ENCODE measurements at regions not wholly inside any gene's neighbourhood (a gene's known extent, or its start where the extent isn't known, plus 50 kb on each side); places are given as distances from the start of the nearest gene placed in this dataset.

- H3K4me1 ChIP-seq, result no peaks in the 10 kb centered on the region
- intact Hi-C loops (cut with DNase I), result no loop called here
- TF ChIP-seq CTCF (IDR thresholded peaks at IDR 0.05) (no peak), POLR2A (IDR thresholded peaks at IDR 0.05) (no peak)
- H3K27me3 ChIP-seq, result no peaks in the 10 kb centered on the region
- no peak overlapping the region for H3K4me3 ChIP-seq
- ATAC-seq (no peak), DNase-seq (no peak)
- no peaks in the 10 kb centered on the region for H3K9me3 ChIP-seq
- H3K36me3 ChIP-seq, result no peaks in the 10 kb centered on the region
- no peak overlapping the region for H3K27ac ChIP-seq
- 83 to 94% (median 88%) methylated on average over 2 of the region's 2 CpGs for whole genome bisulfite sequencing, 4 donors
Measured at GRCh38 chr14:26104717-26105116, 493.1 kb downstream of the NOVA1 start.

GRCh38 chr14:26097852-26098251, 500.0 kb downstream of the NOVA1 start:
- Histone ChIP-seq H3K27ac (no peak overlapping the region), H3K4me3 (no peak overlapping the region), H3K9me3 (no peaks in the 10 kb centered on the region), H3K36me3 (no peaks in the 10 kb centered on the region), H3K27me3 (no peaks in the 10 kb centered on the region), H3K4me1 (no peaks in the 10 kb centered on the region)
- DNase-seq (no peak), ATAC-seq (no peak)
- TF ChIP-seq CTCF (IDR thresholded peaks at IDR 0.05), result no peak
- 58 to 91% (median 75%) methylated on average over 4 of the region's 4 CpGs for WGBS, 4 donors
- intact Hi-C loops (cut with DNase I), result no loop called here

- H3K27ac ChIP-seq, result no peak overlapping the region
- DNase-seq (no peak), ATAC-seq (no peak)
- H3K27me3 ChIP-seq, result no peaks in the 10 kb centered on the region
- 7 to 16% (median 14%) methylated on average over 2 of the region's 2 CpGs for WGBS, 4 donors
- no peaks in the 10 kb centered on the region for H3K4me1 ChIP-seq
- H3K36me3 ChIP-seq, result no peaks in the 10 kb centered on the region
- peaks cover 0 to 3% (median 0%) of the 10 kb centered on the region in 12 donors for H3K9me3 ChIP-seq
- intact Hi-C loops (cut with DNase I), result no loop called here
- H3K4me3 ChIP-seq, result no peak overlapping the region
- TF ChIP-seq CTCF (IDR thresholded peaks at IDR 0.05), result no peak
- no peak for TF ChIP-seq POLR2A (IDR thresholded peaks at IDR 0.05)
Measured at GRCh38 chr14:26088275-26088674, 509.6 kb downstream of the NOVA1 start.

GRCh38 chr14:26081043-26081442, 516.8 kb downstream of the NOVA1 start:
- intact Hi-C loops (cut with DNase I), result no loop called here
- H3K27me3 ChIP-seq, result no peaks in the 10 kb centered on the region
- no peak for DNase-seq
- no peak overlapping the region for H3K4me3 ChIP-seq
- TF ChIP-seq POLR2A (IDR thresholded peaks at IDR 0.05), result no peak
- TF ChIP-seq CTCF (IDR thresholded peaks at IDR 0.05), result no peak
- H3K9me3 ChIP-seq, result peaks cover 0 to 3% (median 0%) of the 10 kb centered on the region in 12 donors
- no peak for ATAC-seq
- H3K36me3 ChIP-seq, result no peaks in the 10 kb centered on the region
- H3K27ac ChIP-seq, result no peak overlapping the region
- no peaks in the 10 kb centered on the region for H3K4me1 ChIP-seq
- WGBS, 4 donors, result 77 to 87% (median 81%) methylated on average over 10 of the region's 10 CpGs
